ENCODE measurements at regions not wholly inside any gene's neighbourhood (a gene's known extent, or its start where the extent isn't known, plus 50 kb on each side); places are given as distances from the start of the nearest gene placed in this dataset.

GRCh38 chr4:24645765-24646550, 61.6 kb upstream of the DHX15 start:
- Histone ChIP-seq H3K27ac (no peak overlapping the region), H3K4me2 (no peak overlapping the region), H4K20me1 (ENCODE audit: insufficient read depth, poor library complexity, severe bottlenecking) (no peaks in the 10 kb centered on the region), H2AFZ (no peak overlapping the region), H3K9me2 (replicated peaks; ENCODE audit: insufficient read depth) (no peaks in the 10 kb centered on the region), H3K4me1 (ENCODE audit: insufficient read depth) (peaks cover 6% of the 10 kb centered on the region), H3K79me2 (no peaks in the 10 kb centered on the region), H3K9me3 (ENCODE audit: low read depth) (no peaks in the 10 kb centered on the region), H3K27me3 (no peaks in the 10 kb centered on the region), H3K36me3 (replicated peaks; ENCODE audit: insufficient read depth, low read depth) (no peaks in the 10 kb centered on the region), H3K4me3 (no peak overlapping the region)
- no peak for TF ChIP-seq EZH2phosphoT487 (IDR thresholded peaks at IDR 0.05; ENCODE audit: low read depth, severe bottlenecking, unreplicated experiment)
- no peak for TF ChIP-seq EZH2 (IDR thresholded peaks at IDR 0.05; ENCODE audit: borderline replicate concordance)
- no peak for TF ChIP-seq CTCF (IDR thresholded peaks at IDR 0.05; ENCODE audit: poor library complexity)
- 59% methylated on average over 4 of the region's 4 CpGs for WGBS (ENCODE audit: low lambda C conversion rate, missing lambda C conversion rate)
- no peak for DNase-seq (ENCODE audit: low spot score)

- no peaks in the 10 kb centered on the region for H3K9me2 ChIP-seq (replicated peaks; ENCODE audit: insufficient read depth)
- no peak overlapping the region for H3K27ac ChIP-seq
- H3K4me1 ChIP-seq (ENCODE audit: insufficient read depth): peaks cover 6% of the 10 kb centered on the region
- no peak overlapping the region for H3K4me2 ChIP-seq
- H3K9me3 ChIP-seq (ENCODE audit: low read depth): no peaks in the 10 kb centered on the region
- no peaks in the 10 kb centered on the region for H3K27me3 ChIP-seq
- H3K36me3 ChIP-seq (replicated peaks; ENCODE audit: insufficient read depth, low read depth): no peaks in the 10 kb centered on the region
- H3K4me3 ChIP-seq: no peak overlapping the region
- no peak for DNase-seq (ENCODE audit: low spot score)
- WGBS (ENCODE audit: low lambda C conversion rate, missing lambda C conversion rate): 92% methylated on average over 5 of the region's 5 CpGs
- no peaks in the 10 kb centered on the region for H4K20me1 ChIP-seq (ENCODE audit: insufficient read depth, poor library complexity, severe bottlenecking)
- H2AFZ ChIP-seq: no peak overlapping the region
- no peaks in the 10 kb centered on the region for H3K79me2 ChIP-seq
- no peak for TF ChIP-seq EZH2phosphoT487 (IDR thresholded peaks at IDR 0.05; ENCODE audit: low read depth, severe bottlenecking, unreplicated experiment)
- no peak for TF ChIP-seq EZH2 (IDR thresholded peaks at IDR 0.05; ENCODE audit: borderline replicate concordance)
- TF ChIP-seq CTCF (IDR thresholded peaks at IDR 0.05; ENCODE audit: poor library complexity): no peak
Measured at GRCh38 chr4:24646798-24647460, 62.6 kb upstream of the DHX15 start.

- H3K36me3 ChIP-seq (replicated peaks; ENCODE audit: insufficient read depth, low read depth): no peaks in the 10 kb centered on the region
- no peak overlapping the region for H3K4me3 ChIP-seq
- peaks cover 5% of the 10 kb centered on the region for H3K4me1 ChIP-seq (ENCODE audit: insufficient read depth)
- no peak for TF ChIP-seq CTCF (IDR thresholded peaks at IDR 0.05; ENCODE audit: poor library complexity)
- no peak for TF ChIP-seq EZH2phosphoT487 (IDR thresholded peaks at IDR 0.05; ENCODE audit: low read depth, severe bottlenecking, unreplicated experiment)
- no peak for TF ChIP-seq EZH2 (IDR thresholded peaks at IDR 0.05; ENCODE audit: borderline replicate concordance)
- H3K27me3 ChIP-seq: no peaks in the 10 kb centered on the region
- no peaks in the 10 kb centered on the region for H3K79me2 ChIP-seq
- DNase-seq (ENCODE audit: low spot score): no peak
- H3K4me2 ChIP-seq: no peak overlapping the region
- H3K9me3 ChIP-seq (ENCODE audit: low read depth): no peaks in the 10 kb centered on the region
- H4K20me1 ChIP-seq (ENCODE audit: insufficient read depth, poor library complexity, severe bottlenecking): no peaks in the 10 kb centered on the region
- WGBS (ENCODE audit: low lambda C conversion rate, missing lambda C conversion rate): 93% methylated on average over 2 of the region's 2 CpGs
- no peaks in the 10 kb centered on the region for H3K9me2 ChIP-seq (replicated peaks; ENCODE audit: insufficient read depth)
- H2AFZ ChIP-seq: no peak overlapping the region
- no peak overlapping the region for H3K27ac ChIP-seq
Measured at GRCh38 chr4:24650849-24651640, 66.7 kb upstream of the DHX15 start.

All from hepatocyte (in vitro differentiated cells).